ENCODE measurements at regions not wholly inside any gene's neighbourhood (a gene's known extent, or its start where the extent isn't known, plus 50 kb on each side); places are given as distances from the start of the nearest gene placed in this dataset.
A peak's percentile ranks its signal among the peaks of the same experiment; 100 is the strongest.

- Histone ChIP-seq H3K4me1 (ENCODE audit: control insufficient read depth, insufficient read depth, low read length) (peaks cover 14% of the 10 kb centered on the region), H3K27ac (ENCODE audit: low read length) (peak overlapping the region; percentile 62; the same call in 1 of the 2 replicates), H3K4me3 (ENCODE audit: low read depth in 2 of 2, low read length in 2 of 2) (no peak overlapping the region), H3K36me3 (ENCODE audit: control insufficient read depth, insufficient read depth, low read length) (no peaks in the 10 kb centered on the region), H3K9me3 (ENCODE audit: control insufficient read depth, insufficient read depth, low read depth, low read length) (no peaks in the 10 kb centered on the region), H3K27me3 (ENCODE audit: control insufficient read depth, insufficient read depth, low read length) (no peaks in the 10 kb centered on the region)
- POLR2A ChIA-PET: interaction anchor here (0.6 kb wide), 2 partner anchors 151 to 220 kb away, joined by 3 to 10 read pairs; no protein-coding TSS in a partner anchor
- no TSS peak for BruUV-seq (replicated peaks)
- intact Hi-C loops (cut with micrococcal nuclease; ENCODE audit: unreplicated experiment): no loop called here
- TF ChIP-seq POLR2AphosphoS5 (IDR thresholded peaks at IDR 0.05; ENCODE audit: low read depth, low read length) (no peak), CTCF (IDR thresholded peaks at IDR 0.05) (no peak), SIN3A (IDR thresholded peaks at IDR 0.05; ENCODE audit: borderline replicate concordance, insufficient read depth, low read depth, low read length) (no peak), TCF7L2 (IDR thresholded peaks at IDR 0.05; ENCODE audit: low read depth, low read length) (no peak), REST (IDR thresholded peaks at IDR 0.05; ENCODE audit: insufficient read depth in 1 of 2, low read depth in 2 of 2, low read length in 1 of 2) (no peak)
- in situ Hi-C loops (cut with HindIII; ENCODE audit: low pct_unique_long_range_greater_than_20kb, low sequenced_read_pairs): no loop called here
- no peak for DNase-seq (ENCODE audit: low read depth, low spot score)
- CTCF ChIA-PET: no interaction called here
- no peak for ATAC-seq
Measured at GRCh38 chr1:9486466-9487140, 52.7 kb upstream of the SLC25A33 start.
